Upper lobe of left lung (tissue), 6 donors: ENCODE measurements at regions not wholly inside any gene's neighbourhood (a gene's known extent, or its start where the extent isn't known, plus 50 kb on each side); places are given as distances from the start of the nearest gene placed in this dataset.

ENCODE experiments used
- ATAC-seq, 2 donors: fragments of 200-7000 bp; cut with Tn5 transposase; one replicate each; pipeline ENCODE4 v1.9.1; 2022; ENCODE audit warnings: mild to moderate bottlenecking in 2 of 2, moderate library complexity in 2 of 2; ENCODE audit not compliant: low FRiP score in 2 of 2
- DNase-seq, 2 donors: peaks; one replicate each; pipeline ENCODE4 v3.0.0-alpha.2; 2019 to 2020
- H3K27ac ChIP-seq, 4 donors: fragments of 200-600 bp; sonication (generic); one replicate each; pipeline ENCODE4 v1.5.1; 2016 to 2019
- H3K27me3 ChIP-seq, 4 donors: fragments of 200-600 bp; sonication (generic); one replicate each; pipeline ENCODE4 v1.5.1; 2017 to 2019
- H3K36me3 ChIP-seq, 4 donors: fragments of 200-600 bp; sonication (generic); one replicate each; pipeline ENCODE4 v1.5.1; 2016 to 2019
- H3K4me1 ChIP-seq, 4 donors: fragments of 200-600 bp; sonication (generic); one replicate each; pipeline ENCODE4 v1.5.1; 2018 to 2019
- H3K4me3 ChIP-seq, 4 donors: fragments of 200-600 bp; sonication (generic); one replicate each; pipeline ENCODE4 v1.5.1; 2017 to 2019; ENCODE audit warnings: mild to moderate bottlenecking in 2 of 4, moderate library complexity in 1 of 4
- H3K9me3 ChIP-seq, 4 donors: fragments of 200-600 bp; sonication (generic); one replicate each; pipeline ENCODE4 v1.5.1; 2018 to 2019
- EP300 ChIP-seq, 4 donors: sonication (generic); formaldehyde crosslinking; IDR thresholded peaks; one replicate each; pipeline ENCODE4 v1.5.1; 2017; ENCODE audit warnings: antibody characterized with exemption in 4 of 4, control low read depth in 2 of 4
- POLR2A ChIP-seq, 4 donors: fragments of 450-650 bp; IDR thresholded peaks; one replicate each; pipeline ENCODE4 v1.5.1; 2016 to 2017; ENCODE audit warnings: antibody characterized with exemption in 4 of 4, mild to moderate bottlenecking in 2 of 4
- POLR2AphosphoS5 ChIP-seq, 2 donors: sonication (generic); formaldehyde crosslinking; IDR thresholded peaks; one replicate each; pipeline ENCODE4 v1.5.1; 2017; ENCODE audit warnings: antibody characterized with exemption in 2 of 2
- WGBS, 2 donors: methylation state at CpG; one replicate each; pipeline ENCODE4 v1.1.5; 2017 to 2018; 5-methylcytosine and 5-hydroxymethylcytosine counted together
- TF ChIP-seq, protein P1 (sequence below), 6 experiments: fragments of 450-650 bp in 4 of 6; fragments of 200-600 bp in 2 of 6; sonication (generic) in 2 of 6; IDR thresholded peaks; one replicate each; pipeline ENCODE4 v1.5.1; 2016 to 2019; ENCODE audit warnings: antibody characterized with exemption in 6 of 6
- donor health status: DM: no; HTN: no; CAD: no; lungs with moderate emphysema.
- donor health status: DM: no; HTN: yes; CAD: no; lungs with severe emphysema.

DNA sequence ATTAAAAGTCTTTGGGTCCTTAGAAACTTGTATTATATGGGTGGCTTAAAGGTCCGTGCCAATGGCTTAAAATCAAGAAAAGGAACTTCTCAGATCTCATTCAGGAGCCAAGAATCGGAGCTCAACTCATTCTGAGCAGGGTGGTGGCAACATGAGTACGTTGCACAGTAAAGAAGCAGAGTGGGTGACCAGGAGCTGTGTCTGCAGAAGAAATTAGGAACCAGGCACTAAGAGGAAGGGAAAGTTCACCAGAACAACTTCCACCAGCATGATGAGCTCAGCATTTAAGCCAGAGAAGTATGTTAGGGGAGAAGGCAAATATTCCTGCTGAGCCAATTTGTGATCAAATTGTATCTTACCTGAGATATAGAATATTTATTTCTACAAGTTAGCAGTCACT, 236.0 kb upstream of the NRP1 start:
- H3K4me1 ChIP-seq, result no peaks in the 10 kb centered on the region
- no peak overlapping the region for H3K27ac ChIP-seq
- DNase-seq (peak in 1 of 2 donors; percentile 33), ATAC-seq (peak; percentile 22 to 83)
- no peaks in the 10 kb centered on the region for H3K27me3 ChIP-seq
- H3K36me3 ChIP-seq, result no peaks in the 10 kb centered on the region
- no peaks in the 10 kb centered on the region for H3K9me3 ChIP-seq
- WGBS, 2 donors, result 65 to 76% methylated on average over 3 of the region's 3 CpGs
- no peak overlapping the region for H3K4me3 ChIP-seq
- no peak for TF ChIP-seq POLR2AphosphoS5 (IDR thresholded peaks at IDR 0.05)
- TF ChIP-seq, protein P1, sequence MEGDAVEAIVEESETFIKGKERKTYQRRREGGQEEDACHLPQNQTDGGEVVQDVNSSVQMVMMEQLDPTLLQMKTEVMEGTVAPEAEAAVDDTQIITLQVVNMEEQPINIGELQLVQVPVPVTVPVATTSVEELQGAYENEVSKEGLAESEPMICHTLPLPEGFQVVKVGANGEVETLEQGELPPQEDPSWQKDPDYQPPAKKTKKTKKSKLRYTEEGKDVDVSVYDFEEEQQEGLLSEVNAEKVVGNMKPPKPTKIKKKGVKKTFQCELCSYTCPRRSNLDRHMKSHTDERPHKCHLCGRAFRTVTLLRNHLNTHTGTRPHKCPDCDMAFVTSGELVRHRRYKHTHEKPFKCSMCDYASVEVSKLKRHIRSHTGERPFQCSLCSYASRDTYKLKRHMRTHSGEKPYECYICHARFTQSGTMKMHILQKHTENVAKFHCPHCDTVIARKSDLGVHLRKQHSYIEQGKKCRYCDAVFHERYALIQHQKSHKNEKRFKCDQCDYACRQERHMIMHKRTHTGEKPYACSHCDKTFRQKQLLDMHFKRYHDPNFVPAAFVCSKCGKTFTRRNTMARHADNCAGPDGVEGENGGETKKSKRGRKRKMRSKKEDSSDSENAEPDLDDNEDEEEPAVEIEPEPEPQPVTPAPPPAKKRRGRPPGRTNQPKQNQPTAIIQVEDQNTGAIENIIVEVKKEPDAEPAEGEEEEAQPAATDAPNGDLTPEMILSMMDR (IDR thresholded peaks at IDR 0.05), result no peak
- TF ChIP-seq POLR2A (IDR thresholded peaks at IDR 0.05), result no peak
- TF ChIP-seq EP300 (IDR thresholded peaks at IDR 0.05), result no peak

DNA sequence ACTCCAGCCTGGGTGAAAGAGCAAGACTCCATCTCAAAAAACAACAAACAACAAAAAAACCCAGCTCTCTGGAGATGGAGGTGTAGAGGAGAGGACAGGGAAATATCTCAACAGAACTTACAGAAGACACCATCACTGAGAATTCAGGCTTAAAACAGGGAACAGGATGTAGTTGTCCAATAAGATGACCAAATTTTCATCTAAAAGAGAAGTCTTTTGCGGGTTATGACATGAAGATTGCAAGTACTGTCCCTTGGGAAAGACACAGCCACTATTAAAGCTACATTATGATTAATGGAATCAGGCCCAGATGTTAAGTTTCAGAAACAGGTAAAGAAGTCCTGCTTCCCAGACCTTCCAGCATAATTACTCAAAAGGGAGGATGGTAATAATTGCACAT, 235.2 kb upstream of the NRP1 start:
- Histone ChIP-seq H3K9me3 (no peaks in the 10 kb centered on the region), H3K27me3 (no peaks in the 10 kb centered on the region), H3K4me1 (no peaks in the 10 kb centered on the region), H3K27ac (no peak overlapping the region), H3K4me3 (no peak overlapping the region), H3K36me3 (no peaks in the 10 kb centered on the region)
- DNase-seq, result no peak
- peak in 1 of 2 donors; percentile 57 for ATAC-seq
- TF ChIP-seq EP300 (IDR thresholded peaks at IDR 0.05), result no peak
- TF ChIP-seq, protein P1 (IDR thresholded peaks at IDR 0.05), result no peak
- TF ChIP-seq POLR2A (IDR thresholded peaks at IDR 0.05), result no peak
- TF ChIP-seq POLR2AphosphoS5 (IDR thresholded peaks at IDR 0.05), result no peak
- 70 to 76% methylated on average over 1 of the region's 1 CpG for WGBS, 2 donors

GRCh38 chr10:33566426-33566825, 232.0 kb upstream of the NRP1 start:
- ATAC-seq (no peak), DNase-seq (no peak)
- TF ChIP-seq EP300 (IDR thresholded peaks at IDR 0.05), result no peak
- no peak for TF ChIP-seq POLR2AphosphoS5 (IDR thresholded peaks at IDR 0.05)
- TF ChIP-seq, protein P1 (IDR thresholded peaks at IDR 0.05), result no peak
- H3K27me3 ChIP-seq, result no peaks in the 10 kb centered on the region
- no peak overlapping the region for H3K27ac ChIP-seq
- no peaks in the 10 kb centered on the region for H3K4me1 ChIP-seq
- H3K4me3 ChIP-seq, result no peak overlapping the region
- no peaks in the 10 kb centered on the region for H3K36me3 ChIP-seq
- 72 to 74% methylated on average over 3 of the region's 3 CpGs for WGBS, 2 donors
- H3K9me3 ChIP-seq, result no peaks in the 10 kb centered on the region

- WGBS, 2 donors, result 77 to 81% methylated on average over 6 of the region's 6 CpGs
- TF ChIP-seq POLR2A (IDR thresholded peaks at IDR 0.05) (no peak), EP300 (IDR thresholded peaks at IDR 0.05) (no peak), POLR2AphosphoS5 (IDR thresholded peaks at IDR 0.05) (no peak)
- TF ChIP-seq, protein P1 (IDR thresholded peaks at IDR 0.05), result no peak
Observed at GRCh38 chr10:33566001-33566400, 231.5 kb upstream of the NRP1 start.

GRCh38 chr10:33565231-33565630, 230.8 kb upstream of the NRP1 start:
- Histone ChIP-seq H3K9me3 (no peaks in the 10 kb centered on the region), H3K27me3 (no peaks in the 10 kb centered on the region), H3K4me1 (no peaks in the 10 kb centered on the region), H3K27ac (no peak overlapping the region), H3K4me3 (no peak overlapping the region), H3K36me3 (no peaks in the 10 kb centered on the region)
- ATAC-seq (no peak), DNase-seq (no peak)
- no peak for TF ChIP-seq POLR2A (IDR thresholded peaks at IDR 0.05)
- no peak for TF ChIP-seq POLR2AphosphoS5 (IDR thresholded peaks at IDR 0.05)
- TF ChIP-seq, protein P1 (IDR thresholded peaks at IDR 0.05), result no peak
- no peak for TF ChIP-seq EP300 (IDR thresholded peaks at IDR 0.05)

More at GRCh38 chr10:33566001-33566400, 231.5 kb upstream of the NRP1 start:
- DNase-seq (no peak), ATAC-seq (no peak)
- Histone ChIP-seq H3K36me3 (no peaks in the 10 kb centered on the region), H3K4me3 (no peak overlapping the region), H3K9me3 (no peaks in the 10 kb centered on the region), H3K27me3 (no peaks in the 10 kb centered on the region), H3K27ac (no peak overlapping the region), H3K4me1 (no peaks in the 10 kb centered on the region)
